Neural cell (in vitro differentiated cells): ENCODE measurements at regions not wholly inside any gene's neighbourhood (a gene's known extent, or its start where the extent isn't known, plus 50 kb on each side); places are given as distances from the start of the nearest gene placed in this dataset.

Experiments
- EZH2 ChIP-seq: fragments of 200-600, 300-800 bp; shearing (Covaris generic), sonication (generic); IDR thresholded peaks from 2 replicates; pipeline ENCODE4 v1.6.1; 2014; ENCODE audit warnings: antibody characterized with exemption, low read length, borderline replicate concordance, mild to moderate bottlenecking; ENCODE audit not compliant: insufficient read depth, poor library complexity, severe bottlenecking
- RAD21 ChIP-seq: fragments of 450-650 bp; conservative IDR thresholded peaks from 2 replicates; pipeline ENCODE4 v1.6.1; 2014; ENCODE audit warnings: antibody characterized with exemption, mild to moderate bottlenecking, moderate library complexity
- SMC3 ChIP-seq: fragments of 450-650 bp; conservative IDR thresholded peaks from 2 replicates; pipeline ENCODE4 v1.6.1; 2014; ENCODE audit warnings: antibody characterized with exemption, mild to moderate bottlenecking, moderate library complexity; ENCODE audit not compliant: poor library complexity
- TF ChIP-seq, protein P1 (sequence below): fragments of 450-650 bp; IDR thresholded peaks from 2 replicates; pipeline ENCODE4 v1.5.1; 2014; ENCODE audit warnings: antibody characterized with exemption, mild to moderate bottlenecking, moderate library complexity; ENCODE audit not compliant: poor library complexity, severe bottlenecking

DNA sequence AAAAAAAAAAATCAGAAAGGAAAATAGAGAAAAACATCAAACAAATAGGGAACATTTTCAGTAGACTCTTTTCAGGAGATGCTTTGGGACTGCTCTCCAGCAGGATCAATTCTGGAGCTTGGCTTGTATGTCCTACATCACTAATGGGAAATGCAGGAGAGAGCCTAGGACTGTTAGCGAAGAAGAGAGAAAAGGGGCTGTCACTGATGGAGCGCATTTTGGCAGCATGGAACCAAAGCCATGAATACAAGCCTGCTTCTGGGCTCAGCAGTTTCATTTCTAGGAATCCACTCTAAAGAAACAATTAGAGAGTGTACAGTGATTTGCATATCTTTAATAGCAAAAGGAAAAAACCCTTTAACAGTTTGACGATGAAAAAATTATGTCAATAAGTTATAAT, 203.9 kb downstream of the NUFIP1 start:
- TF ChIP-seq EZH2 (no peak), RAD21 (no peak), SMC3 (no peak)
- TF ChIP-seq, protein P1, sequence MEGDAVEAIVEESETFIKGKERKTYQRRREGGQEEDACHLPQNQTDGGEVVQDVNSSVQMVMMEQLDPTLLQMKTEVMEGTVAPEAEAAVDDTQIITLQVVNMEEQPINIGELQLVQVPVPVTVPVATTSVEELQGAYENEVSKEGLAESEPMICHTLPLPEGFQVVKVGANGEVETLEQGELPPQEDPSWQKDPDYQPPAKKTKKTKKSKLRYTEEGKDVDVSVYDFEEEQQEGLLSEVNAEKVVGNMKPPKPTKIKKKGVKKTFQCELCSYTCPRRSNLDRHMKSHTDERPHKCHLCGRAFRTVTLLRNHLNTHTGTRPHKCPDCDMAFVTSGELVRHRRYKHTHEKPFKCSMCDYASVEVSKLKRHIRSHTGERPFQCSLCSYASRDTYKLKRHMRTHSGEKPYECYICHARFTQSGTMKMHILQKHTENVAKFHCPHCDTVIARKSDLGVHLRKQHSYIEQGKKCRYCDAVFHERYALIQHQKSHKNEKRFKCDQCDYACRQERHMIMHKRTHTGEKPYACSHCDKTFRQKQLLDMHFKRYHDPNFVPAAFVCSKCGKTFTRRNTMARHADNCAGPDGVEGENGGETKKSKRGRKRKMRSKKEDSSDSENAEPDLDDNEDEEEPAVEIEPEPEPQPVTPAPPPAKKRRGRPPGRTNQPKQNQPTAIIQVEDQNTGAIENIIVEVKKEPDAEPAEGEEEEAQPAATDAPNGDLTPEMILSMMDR, result no peak
